ENCODE measurements at regions not wholly inside any gene's neighbourhood (a gene's known extent, or its start where the extent isn't known, plus 50 kb on each side); places are given as distances from the start of the nearest gene placed in this dataset.
"Not testable (repeated sequence)": the region's sequence is repeated elsewhere in the genome, so short reads cannot be mapped to it uniquely, and the experiment has no call there.

- no peak for DNase-seq
Measured at GRCh38 chr2:238704471-238705225, 143.2 kb upstream of the TWIST2 start.

GRCh38 chr2:238706163-238706562, 141.7 kb upstream of the TWIST2 start:
- DNase-seq: no peak

GRCh38 chr2:238706673-238707072, 141.2 kb upstream of the TWIST2 start:
- DNase-seq: no peak

DNA sequence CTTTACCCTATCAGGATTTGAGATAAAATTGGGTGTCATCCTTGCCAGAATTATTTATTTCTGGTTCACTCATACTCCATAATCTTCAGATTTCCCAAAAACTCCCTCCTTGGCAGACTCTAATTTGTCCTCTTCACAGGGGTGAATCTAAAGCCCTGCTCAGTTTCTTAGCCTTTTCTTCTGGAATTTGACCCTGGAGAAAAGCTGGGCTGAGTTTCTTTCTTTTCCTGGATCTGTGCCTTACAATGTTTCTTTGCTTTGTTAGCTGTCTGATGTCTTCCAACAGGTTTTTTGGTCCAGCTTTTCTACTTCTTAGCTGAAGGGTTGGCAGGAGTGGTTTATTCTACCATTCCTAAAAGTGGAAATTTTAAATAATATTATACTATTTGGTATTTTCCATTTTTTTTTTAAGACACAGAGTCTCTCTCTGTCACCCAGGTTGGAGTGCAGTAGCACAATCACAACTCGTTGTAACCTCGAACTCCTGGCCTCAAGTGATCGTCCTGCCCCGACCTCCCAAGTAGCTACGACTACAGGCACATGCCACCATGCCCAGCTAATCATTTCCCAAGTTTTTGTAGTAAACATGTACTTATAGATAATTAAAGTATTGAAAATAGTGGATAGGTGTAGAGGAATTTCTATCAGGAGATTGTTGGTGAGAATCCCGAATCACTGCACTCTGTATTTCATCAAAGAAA, 138.4 kb upstream of the TWIST2 start:
- DNase-seq: no peak

GRCh38 chr2:238710032-238710735, 137.7 kb upstream of the TWIST2 start:
- no peak for DNase-seq

- no peak for DNase-seq
Measured at GRCh38 chr2:238710787-238711186, 137.1 kb upstream of the TWIST2 start.

GRCh38 chr2:238711346-238711745, 136.5 kb upstream of the TWIST2 start:
- DNase-seq: no peak

GRCh38 chr2:238712011-238712410, 135.9 kb upstream of the TWIST2 start:
- DNase-seq: no peak

DNA sequence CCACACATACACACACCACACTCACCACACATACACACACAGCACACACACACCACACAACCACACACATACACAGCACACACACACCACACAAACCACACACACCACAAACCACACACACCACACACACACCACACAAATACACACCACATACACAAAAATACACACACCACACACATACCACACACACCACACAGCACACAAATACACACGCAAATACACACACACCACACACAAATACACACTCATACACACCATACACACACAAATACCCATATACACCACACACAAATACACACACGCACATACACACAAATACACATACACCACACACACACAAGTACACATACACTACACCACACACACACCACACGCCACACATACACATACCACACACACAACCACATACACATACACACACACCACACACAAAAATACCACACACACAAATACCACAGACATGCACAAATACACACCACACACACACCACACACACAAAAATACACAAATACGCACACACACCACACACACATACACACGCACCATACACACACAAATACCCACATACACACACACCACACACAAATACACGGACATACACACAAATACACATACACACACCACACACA, 134.6 kb upstream of the TWIST2 start:
- DNase-seq: no peak

GRCh38 chr2:238714038-238714528, 133.8 kb upstream of the TWIST2 start:
- no peak for DNase-seq

- DNase-seq: no peak
Measured at GRCh38 chr2:238716171-238716570, 131.7 kb upstream of the TWIST2 start.

DNA sequence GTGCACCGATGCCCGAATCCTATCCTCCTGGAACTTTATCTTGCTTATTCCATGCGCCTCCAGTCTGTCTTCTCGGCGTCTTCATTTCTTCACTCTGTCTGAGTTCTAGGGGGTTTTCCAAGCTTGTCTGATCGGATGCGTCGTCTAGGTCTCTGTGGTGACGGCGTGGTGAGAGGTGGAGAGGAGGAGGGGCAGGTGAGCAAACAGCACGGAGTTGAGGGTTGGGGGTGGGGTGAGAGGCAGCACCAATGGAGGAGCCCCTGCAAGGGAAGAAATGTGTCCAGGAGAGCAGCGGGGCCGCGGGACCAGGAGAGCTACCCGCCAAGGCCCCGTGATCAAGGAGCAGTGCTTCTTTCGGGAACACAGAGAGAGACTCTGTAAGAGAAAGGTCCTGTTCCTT, 131.3 kb upstream of the TWIST2 start:
- no peak for DNase-seq

DNA sequence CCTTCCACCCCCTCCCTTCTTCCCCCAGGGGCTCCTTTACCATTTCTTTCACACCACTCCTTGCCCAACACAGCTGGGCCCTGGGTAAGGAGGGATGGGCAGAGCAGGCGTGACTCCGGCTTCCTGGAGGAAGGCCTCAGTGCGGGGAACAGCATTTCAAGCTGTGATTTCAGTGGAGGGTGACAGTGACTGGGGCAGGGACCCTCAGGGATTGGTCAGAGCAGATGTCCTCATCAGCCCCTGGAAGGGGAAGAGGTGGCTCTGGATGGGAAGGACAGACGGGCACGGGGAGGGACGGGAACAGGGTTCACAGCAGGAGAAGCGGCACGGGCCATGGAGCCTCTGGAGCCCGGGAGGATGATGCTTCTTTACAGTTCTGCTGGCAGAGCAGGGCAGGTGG, 130.8 kb upstream of the TWIST2 start:
- no peak for DNase-seq

- DNase-seq: no peak
Measured at GRCh38 chr2:238719641-238720040, 128.2 kb upstream of the TWIST2 start.

GRCh38 chr2:238720232-238720672, 127.6 kb upstream of the TWIST2 start:
- DNase-seq: peak; percentile 0

DNA sequence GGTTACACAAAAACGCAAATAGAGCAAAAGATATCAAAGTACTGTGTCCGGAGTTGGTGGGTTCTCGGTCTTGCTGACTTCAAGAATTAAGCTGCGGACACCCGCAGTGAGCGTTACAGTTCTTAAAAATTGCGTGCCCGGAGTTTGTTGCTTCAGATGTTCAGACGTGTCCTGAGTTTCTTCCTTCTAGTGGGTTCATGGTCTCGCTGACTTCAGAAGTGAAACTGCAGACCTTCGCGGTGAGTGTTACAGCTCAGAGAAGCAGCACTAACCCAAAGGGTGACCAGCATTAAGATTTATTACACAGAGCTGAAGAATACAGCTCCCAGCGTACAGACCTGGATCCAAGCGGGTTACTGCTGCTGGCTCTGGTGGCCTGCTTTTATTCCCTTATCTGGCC, 125.7 kb upstream of the TWIST2 start:
- no peak for DNase-seq

DNA sequence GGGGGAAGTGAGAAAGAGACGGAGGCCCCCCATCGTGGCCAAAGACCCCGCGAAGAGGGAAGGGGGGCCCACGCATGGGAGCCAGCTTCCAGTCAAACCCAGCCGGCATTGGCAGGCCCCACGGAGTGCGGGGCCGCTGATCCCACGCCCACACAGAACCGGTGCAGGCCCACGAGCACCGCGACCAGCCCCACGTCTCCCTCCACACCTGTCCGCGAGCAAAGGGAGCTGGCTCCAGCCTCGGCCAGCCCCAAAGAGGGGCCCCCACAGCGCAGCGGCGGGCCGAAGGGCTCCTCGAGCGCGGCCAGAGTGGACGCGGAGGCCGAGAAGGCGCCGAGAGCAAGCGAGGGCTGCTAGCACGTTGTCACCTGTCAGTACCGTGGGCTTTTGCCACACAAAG, 125.0 kb upstream of the TWIST2 start:
- DNase-seq: no peak

- not testable (repeated sequence) for DNase-seq
Measured at GRCh38 chr2:238723740-238724320, 124.1 kb upstream of the TWIST2 start.

- DNase-seq: no peak
Measured at GRCh38 chr2:238724728-238725127, 123.2 kb upstream of the TWIST2 start.

DNA sequence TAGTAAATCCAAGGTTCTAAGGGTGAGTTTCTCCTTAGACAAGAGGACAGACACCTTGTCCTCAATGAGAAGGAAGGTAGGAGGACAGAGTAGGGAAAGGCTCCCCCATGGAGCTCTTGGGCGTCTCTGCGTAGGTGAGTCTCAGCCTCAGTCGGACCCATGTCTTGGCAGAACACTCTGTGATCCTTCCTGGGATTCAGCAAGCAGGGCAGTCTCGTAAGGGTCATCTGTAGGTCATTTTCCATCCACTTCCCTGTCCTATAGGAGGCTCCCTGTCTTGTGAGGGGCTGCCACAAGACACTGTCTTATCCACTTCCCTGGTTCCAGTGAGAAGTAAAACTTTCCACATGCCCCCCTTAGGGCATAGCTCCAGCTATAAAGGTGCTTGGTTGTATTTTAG, 122.6 kb upstream of the TWIST2 start:
- DNase-seq: no peak

DNA sequence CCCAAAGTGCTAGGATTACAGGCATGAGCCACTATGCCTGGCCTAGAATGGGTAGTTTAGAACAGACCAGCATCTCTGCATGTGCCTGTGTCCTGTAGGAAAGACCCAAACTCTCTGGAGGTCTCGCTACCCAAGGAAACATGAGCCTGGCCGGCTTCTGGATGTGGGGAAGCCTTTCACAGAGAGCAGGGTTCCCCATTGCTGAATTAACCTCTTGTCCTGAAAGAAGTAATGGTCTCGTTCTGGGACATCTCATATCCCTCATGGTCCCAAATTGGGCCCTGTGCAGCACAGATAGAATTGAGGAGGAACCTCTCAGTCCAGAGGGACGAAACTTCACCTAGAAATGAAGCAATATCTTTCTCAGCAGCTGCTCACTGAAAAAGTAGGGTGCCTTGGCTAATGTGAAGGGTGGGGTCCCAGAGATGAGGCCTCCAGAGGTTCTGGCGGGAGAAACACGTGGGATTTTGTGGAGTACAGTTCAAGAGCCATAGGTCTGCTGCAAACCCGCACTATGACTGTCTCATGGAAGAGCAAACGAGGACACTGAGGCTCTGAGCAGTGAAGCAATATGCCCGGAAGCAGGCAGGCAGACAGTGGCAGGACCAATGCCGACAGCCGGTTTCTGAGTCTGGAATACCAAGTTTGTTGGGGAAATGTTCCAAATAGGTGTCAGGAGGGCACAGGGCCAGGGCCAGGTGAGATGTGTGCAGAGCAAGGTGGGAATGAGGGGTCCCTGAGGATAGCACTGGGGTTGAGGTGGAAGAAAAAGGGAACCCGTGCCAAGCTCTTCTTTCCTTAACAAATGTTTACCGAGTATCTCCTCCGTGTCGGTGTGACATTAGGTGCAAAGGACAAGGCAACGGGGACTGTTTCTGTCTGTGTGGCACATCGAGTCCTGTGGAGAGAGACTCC, 121.0 kb upstream of the TWIST2 start:
- DNase-seq: no peak

Data from NCI-H524 treated with DMSO at 0.1 percent for 48 hours (cell line).